Ishikawa (cell line): ENCODE measurements at regions not wholly inside any gene's neighbourhood (a gene's known extent, or its start where the extent isn't known, plus 50 kb on each side); places are given as distances from the start of the nearest gene placed in this dataset.

ENCODE experiments used
- CEBPB ChIP-seq: IDR thresholded peaks from 2 replicates; pipeline ENCODE4 v1.6.1; 2012
- CREB1 ChIP-seq: IDR thresholded peaks from 2 replicates; pipeline ENCODE4 v1.6.1; 2012; ENCODE audit warnings: low read depth
- EGR1 ChIP-seq: IDR thresholded peaks from 2 replicates; pipeline ENCODE4 v1.6.1; 2012
- EP300 ChIP-seq: IDR thresholded peaks from 2 replicates; pipeline ENCODE4 v1.6.1; 2012; ENCODE audit warnings: borderline replicate concordance
- FOXM1 ChIP-seq: IDR thresholded peaks from 2 replicates; pipeline ENCODE4 v1.6.1; 2012; ENCODE audit warnings: low read depth, borderline replicate concordance
- MAX ChIP-seq: IDR thresholded peaks from 2 replicates; pipeline ENCODE4 v1.6.1; 2012
- NFIC ChIP-seq: IDR thresholded peaks from 2 replicates; pipeline ENCODE4 v1.6.1; 2012
- RAD21 ChIP-seq: IDR thresholded peaks from 2 replicates; pipeline ENCODE4 v1.6.1; 2012; ENCODE audit warnings: low read depth
- REST ChIP-seq: IDR thresholded peaks from 2 replicates; pipeline ENCODE4 v1.6.1; 2012; ENCODE audit warnings: low read depth, mild to moderate bottlenecking
- TAF1 ChIP-seq: IDR thresholded peaks from 2 replicates; pipeline ENCODE4 v1.6.1; 2012; ENCODE audit warnings: low read depth, mild to moderate bottlenecking
- TCF12 ChIP-seq: IDR thresholded peaks from 2 replicates; pipeline ENCODE4 v1.6.1; 2012; ENCODE audit warnings: low read depth
- TEAD4 ChIP-seq: IDR thresholded peaks from 2 replicates; pipeline ENCODE4 v1.6.1; 2012
- USF1 ChIP-seq: IDR thresholded peaks from 2 replicates; pipeline ENCODE4 v1.6.1; 2012
- YY1 ChIP-seq: IDR thresholded peaks from 2 replicates; pipeline ENCODE4 v1.6.1; 2012; ENCODE audit warnings: low read depth
- ZBTB7A ChIP-seq: IDR thresholded peaks from 2 replicates; pipeline ENCODE4 v1.6.1; 2012; ENCODE audit warnings: low read depth

- TF ChIP-seq RAD21: no peak
Measured at GRCh38 chr6:112682071-112682470, 334.9 kb downstream of the RFPL4B start.

GRCh38 chr6:112683106-112683505 lies 336.0 kb downstream of the RFPL4B start:
- TF ChIP-seq RAD21: no peak
- TF ChIP-seq TCF12: no peak
- TF ChIP-seq MAX: no peak
- no peak for TF ChIP-seq NFIC

GRCh38 chr6:112683926-112684325 lies 336.8 kb downstream of the RFPL4B start:
- TF ChIP-seq FOXM1: no peak
- no peak for TF ChIP-seq TAF1
- no peak for TF ChIP-seq USF1
- TF ChIP-seq MAX: no peak
- no peak for TF ChIP-seq EP300

- no peak for TF ChIP-seq USF1
- TF ChIP-seq NFIC: no peak
- TF ChIP-seq CREB1: no peak
- TF ChIP-seq EP300: no peak
- no peak for TF ChIP-seq FOXM1
- TF ChIP-seq CEBPB: no peak
- TF ChIP-seq EGR1: no peak
- TF ChIP-seq TAF1: no peak
- no peak for TF ChIP-seq RAD21
- TF ChIP-seq ZBTB7A: no peak
- TF ChIP-seq YY1: no peak
- TF ChIP-seq TEAD4: no peak
- no peak for TF ChIP-seq REST
- no peak for TF ChIP-seq MAX
- no peak for TF ChIP-seq TCF12
Measured at GRCh38 chr6:112690497-112691202, 343.5 kb downstream of the RFPL4B start.

GRCh38 chr6:112691289-112691688 lies 344.2 kb downstream of the RFPL4B start:
- TF ChIP-seq RAD21 (no peak), NFIC (no peak), EGR1 (no peak), TEAD4 (no peak), YY1 (no peak), TCF12 (no peak), ZBTB7A (no peak), EP300 (no peak), CEBPB (no peak), MAX (no peak), TAF1 (no peak), FOXM1 (no peak), CREB1 (no peak), REST (no peak)

GRCh38 chr6:112695001-112695400 lies 347.9 kb downstream of the RFPL4B start:
- no peak for TF ChIP-seq EP300
- no peak for TF ChIP-seq CEBPB
- no peak for TF ChIP-seq USF1
- no peak for TF ChIP-seq FOXM1
- no peak for TF ChIP-seq NFIC
- TF ChIP-seq YY1: no peak
- TF ChIP-seq CREB1: no peak
- TF ChIP-seq ZBTB7A: no peak
- TF ChIP-seq TAF1: no peak
- TF ChIP-seq EGR1: no peak
- no peak for TF ChIP-seq TCF12
- TF ChIP-seq TEAD4: no peak
- no peak for TF ChIP-seq REST
